IPS-NIHi11 (cell line): ENCODE measurements at regions not wholly inside any gene's neighbourhood (a gene's known extent, or its start where the extent isn't known, plus 50 kb on each side); places are given as distances from the start of the nearest gene placed in this dataset.

ENCODE experiments used
- DNase-seq: peaks from one replicate; pipeline ENCODE4 v3.0.0; 2012; ENCODE audit warnings: mixed read lengths, low spot score

DNA sequence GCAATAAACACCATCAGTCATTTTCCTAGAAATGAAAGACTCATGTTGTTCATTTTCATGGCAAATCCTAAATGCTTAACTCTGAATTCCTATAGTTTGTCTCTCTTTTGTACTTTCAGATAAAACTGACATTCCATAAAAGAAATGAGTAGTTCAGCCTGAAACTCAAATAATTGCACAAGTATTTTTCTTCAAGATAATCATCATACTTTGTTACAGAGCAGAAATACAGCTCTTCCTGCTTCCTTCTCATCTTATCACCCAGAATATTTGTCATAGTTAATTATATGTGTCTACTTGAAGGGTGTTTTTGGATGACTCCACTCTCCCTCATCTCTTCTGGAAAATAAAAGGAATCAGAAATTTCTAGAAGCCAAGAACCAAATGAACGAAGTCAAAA, 141.1 kb downstream of the HNMT start:
- no peak for DNase-seq

- DNase-seq, result no peak
Observed at GRCh38 chr2:138106606-138107005, 142.3 kb downstream of the HNMT start.

DNA sequence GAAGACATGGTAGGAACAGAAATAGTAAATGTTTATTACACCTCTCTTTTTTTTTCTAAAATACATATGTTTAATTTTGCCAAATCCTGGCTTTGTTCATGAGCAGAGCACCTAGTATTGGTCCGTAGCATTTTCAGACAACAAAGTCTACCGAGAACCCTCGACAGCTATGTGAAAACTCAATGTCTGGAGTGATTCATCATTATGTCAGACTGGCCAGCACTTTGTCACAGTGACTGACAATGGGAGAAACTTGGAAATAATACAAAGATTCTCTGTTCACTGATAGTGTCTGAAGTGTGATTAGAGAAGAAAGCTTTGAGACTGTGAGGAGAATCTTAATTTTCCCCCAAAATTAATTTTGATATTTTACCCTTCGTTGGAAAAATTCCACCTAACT, 143.0 kb downstream of the HNMT start:
- DNase-seq, result no peak

DNA sequence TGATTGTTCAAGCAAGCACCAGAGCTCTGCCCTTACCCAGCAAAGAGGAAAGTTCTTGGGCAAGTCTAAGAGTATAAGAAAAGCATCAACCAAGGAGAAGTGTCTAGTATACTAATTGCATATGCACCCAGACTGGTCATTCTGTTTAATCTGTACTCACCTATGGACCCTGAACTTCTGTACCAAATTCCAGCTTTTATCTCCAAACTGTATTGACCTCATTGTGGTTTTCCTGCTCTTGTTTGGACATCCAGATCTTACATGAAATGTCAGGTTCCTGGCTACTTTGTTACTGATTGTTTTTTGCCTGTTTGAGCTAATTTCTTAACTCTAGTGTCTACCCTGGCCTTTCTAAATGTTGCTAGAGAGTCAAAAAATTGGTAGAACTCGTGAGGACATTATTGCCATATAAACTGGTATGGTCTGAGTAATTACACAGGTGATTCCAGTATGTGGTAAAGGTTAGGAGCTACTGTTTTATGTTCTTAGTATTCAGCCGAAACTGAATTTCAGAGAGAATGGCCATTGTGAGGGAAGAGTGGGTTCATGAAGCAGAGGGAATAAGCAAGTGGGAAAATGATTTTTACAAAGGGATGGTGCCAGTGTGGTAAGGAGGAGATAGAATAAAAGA, 146.3 kb downstream of the HNMT start:
- DNase-seq, result no peak

DNA sequence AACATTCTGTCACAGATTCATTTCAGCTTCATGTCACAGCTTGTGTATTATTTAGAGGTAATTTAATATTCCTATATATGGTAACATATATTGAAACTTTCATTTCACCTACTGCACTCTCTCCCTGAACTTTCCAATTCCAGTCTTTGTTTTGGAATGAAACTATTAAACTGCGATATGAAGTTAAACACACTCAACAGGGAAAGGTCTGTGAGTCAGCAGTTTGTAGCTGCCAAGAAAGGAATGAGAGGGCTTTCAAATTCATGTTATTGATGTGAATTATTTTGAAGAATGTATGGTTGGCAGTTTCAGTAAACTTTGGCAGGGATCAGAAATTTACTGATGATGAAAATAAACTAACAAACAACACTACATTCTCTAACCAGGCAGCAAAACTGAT, 148.3 kb downstream of the HNMT start:
- no peak for DNase-seq

DNA sequence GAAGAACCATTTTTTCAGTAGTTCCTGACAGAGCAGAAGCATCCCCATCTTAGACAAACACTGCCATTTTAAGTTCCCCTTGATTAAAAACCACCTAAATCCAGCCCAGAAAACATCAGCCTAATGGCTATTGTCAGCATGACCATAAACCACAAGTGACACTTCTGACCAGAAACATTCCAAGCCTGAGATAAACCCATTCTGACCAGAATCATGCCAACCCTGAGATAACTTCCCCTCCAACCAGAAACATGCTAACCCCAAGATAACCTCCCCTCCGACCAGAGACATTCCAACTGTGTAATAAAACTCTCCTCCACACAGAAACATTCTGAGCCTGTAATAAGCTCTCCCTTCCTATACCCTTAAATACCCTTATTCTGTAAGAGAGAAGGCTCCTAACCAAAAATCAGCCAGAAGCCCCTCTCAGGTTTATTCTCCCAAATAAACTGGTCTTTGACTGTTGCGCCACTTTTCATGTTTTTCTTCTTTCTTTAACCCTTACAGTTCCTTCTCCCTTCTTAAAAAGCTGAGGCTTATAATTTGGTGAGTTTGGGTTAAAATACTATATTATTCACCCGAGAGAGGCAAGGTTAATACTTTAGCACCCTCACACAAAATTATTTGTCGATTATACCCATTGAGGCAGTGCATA, 149.7 kb downstream of the HNMT start:
- no peak for DNase-seq

GRCh38 chr2:138115666-138116065, 151.4 kb downstream of the HNMT start:
- DNase-seq, result no peak

- no peak for DNase-seq
Observed at GRCh38 chr2:138116456-138116855, 152.2 kb downstream of the HNMT start.

DNA sequence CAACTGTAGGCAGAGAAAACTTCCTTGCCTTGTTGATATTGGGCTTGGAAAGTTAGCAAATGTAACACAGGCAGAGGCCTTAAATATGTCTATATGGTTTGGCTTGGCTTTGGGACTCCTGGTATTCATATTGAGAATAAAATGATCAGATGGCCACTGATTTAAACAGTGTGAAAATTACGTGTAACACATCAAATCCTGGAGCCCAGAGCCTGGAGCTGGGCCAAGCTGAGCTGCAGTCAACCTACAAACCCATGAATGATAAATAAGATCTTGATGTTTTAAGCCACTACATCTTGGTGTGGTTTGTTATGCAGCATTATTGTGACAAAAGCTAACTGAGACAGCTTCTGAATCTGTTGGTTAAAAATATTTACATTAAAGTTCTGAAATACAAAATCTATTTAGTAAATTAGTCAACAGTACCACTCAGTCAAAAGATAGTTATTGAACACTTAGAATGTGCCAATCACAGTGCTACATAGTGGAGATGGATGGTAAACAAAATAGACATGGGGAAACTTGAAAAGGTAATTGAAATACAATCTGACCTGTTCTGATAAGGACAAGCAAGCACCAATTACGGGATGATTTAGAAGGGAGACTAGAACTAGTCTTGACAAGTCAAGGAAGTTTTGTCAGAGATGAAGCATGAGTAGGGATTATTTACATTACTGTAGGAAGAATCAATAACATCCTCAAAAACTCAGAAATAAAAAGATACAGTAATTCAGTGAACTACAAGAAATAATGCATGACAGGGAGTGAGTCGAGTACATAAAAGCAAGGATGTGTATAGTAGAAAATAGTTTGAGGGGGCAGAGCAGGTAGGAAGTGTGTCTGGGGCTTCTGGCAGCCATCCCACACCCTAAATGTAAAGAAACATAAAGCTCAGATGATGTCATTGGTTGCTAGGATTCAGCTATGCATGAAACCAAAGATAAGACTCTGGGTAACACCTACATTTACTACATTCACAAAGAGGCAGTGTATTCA, 157.7 kb downstream of the HNMT start:
- DNase-seq, result no peak

GRCh38 chr2:138122891-138123290, 158.6 kb downstream of the HNMT start:
- DNase-seq, result no peak

DNA sequence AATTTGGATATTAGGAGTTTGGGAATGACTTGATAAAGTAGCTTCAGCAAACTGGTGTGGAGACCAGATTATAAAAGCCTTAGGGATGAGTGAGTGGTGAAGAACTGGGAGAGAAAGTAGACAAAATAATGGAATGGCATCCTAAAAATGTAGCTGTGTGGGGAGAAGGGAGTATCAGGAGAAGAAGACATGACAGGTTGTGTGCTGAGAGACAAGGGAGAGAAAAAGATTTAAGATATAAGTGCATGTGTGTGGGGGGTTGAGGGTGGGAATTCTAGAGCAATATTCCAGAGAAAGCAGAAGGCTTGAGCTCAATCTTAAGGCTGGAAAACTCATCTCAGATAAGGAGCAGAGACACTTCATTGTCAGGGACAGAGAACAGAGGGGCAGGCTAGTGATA, 159.5 kb downstream of the HNMT start:
- DNase-seq, result no peak

DNA sequence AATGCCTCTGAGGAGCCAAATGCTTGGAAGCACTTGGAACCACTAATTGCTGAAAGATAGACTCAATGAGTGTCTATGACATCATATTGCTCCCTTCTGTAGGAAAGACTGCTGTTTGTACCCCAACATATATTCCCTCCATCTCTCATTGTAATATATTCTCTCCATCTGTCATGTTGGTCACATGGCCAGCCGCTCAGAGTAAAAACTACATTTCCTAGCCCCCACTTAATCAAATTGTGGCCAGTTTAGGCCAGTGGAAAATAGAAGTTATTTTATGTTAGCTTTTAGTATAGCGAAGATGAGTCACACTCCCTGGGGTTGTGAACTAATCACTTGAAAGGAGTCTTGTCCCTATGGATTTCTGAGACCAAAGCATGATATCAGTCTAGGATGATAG, 160.2 kb downstream of the HNMT start:
- DNase-seq, result no peak

DNA sequence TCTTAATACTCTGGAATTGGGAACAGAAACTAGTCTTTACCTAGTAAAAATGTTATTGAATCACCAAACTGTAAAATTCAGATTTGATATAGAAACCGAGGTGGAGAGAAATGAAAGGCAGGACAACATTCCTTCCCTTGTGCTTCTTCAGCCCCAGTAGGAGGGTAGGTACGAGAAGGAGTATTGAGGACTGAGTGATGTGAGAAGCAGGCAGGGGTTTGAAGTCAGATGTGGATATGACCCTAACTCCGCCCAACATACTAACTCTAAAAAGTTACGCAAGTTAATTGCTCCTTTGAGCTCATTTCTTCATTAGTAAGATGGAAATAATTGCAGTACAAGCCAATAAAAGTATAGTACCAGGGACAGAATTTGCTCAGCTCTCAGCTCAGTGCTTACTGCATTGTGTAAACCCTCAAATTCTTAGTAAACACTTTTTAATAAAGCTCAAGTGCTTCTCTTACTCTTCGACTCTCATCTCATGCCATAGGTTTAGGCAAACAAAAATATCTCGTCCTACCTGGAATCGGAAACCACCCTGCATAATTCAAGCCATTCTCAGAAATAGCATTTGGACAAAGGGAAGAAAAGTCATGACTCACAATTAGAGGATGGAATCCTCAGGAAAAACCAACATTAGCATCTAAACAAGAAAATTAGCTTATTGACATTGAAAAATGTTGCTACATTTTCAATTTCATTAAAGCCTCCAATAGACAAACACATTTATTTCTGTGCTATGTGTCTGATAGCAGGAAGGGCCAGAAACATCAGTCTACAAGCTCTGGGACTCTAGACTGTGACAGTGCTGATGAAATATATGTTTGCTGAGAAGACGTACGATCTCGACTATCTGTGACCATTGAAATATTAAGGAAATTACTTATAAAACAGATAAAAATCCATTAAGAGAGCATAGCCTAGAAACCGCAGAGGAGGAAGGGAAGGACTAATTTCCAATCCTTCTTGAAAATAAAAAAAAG, 161.3 kb downstream of the HNMT start:
- no peak for DNase-seq

- no peak for DNase-seq
Observed at GRCh38 chr2:138132108-138132507, 167.8 kb downstream of the HNMT start.

- no peak for DNase-seq
Observed at GRCh38 chr2:138137949-138138348, 173.7 kb downstream of the HNMT start.

DNA sequence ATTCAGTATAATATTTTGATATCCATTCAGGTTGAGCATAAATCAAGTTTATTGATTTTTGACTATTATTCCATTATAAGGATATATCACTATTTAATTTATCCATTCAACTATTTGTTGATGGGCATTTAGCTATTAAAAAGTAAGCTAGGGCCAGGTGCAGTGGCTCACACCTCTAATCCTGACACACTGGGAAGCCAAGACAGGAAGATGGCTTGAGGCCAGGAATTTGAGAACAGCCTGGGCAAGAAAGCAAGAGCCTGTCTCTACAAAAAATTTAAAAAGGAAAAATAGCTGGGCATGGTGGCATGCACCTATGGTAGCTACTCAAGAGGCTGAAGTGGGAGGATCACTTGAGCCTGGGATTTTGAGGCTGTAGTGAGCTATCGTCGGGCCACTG, 183.5 kb downstream of the HNMT start:
- DNase-seq, result no peak

DNA sequence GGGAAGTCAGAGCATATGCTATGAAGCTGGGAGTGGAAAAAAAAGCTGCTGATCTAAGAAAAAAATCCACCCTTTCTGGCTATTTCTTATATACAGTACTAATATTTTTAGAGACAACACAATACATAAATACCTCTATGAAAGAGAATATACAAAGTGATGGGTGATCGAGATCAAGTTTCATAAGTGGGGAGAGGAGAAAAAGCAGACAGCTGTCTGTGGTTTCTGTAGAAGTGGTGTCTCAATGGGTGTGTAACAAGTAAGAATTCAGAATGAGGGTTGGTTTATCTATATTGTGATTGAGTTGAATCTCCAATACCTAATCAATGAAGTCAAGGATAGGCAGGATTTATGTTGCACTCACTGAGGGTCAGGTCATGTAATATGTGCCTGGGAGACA, 191.0 kb downstream of the HNMT start:
- DNase-seq, result no peak

DNA sequence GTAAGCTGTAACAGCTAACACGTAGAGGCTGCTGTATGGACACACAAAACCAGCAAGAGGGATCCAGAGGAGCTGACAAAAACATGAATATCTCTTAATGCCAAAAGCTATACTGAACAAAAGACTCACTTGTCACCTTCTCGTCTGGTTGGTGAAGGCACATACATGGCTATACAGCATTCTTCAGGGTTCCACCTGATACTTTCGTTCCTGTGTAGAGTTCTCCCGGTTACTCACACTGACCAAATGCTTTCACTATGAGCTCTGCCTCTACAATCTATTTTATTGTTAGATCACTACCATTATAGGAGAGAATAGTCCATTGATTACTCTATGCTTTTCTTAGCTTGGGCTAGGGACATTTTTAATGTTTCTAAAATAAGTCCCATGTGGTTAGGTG, 193.1 kb downstream of the HNMT start:
- DNase-seq, result no peak

DNA sequence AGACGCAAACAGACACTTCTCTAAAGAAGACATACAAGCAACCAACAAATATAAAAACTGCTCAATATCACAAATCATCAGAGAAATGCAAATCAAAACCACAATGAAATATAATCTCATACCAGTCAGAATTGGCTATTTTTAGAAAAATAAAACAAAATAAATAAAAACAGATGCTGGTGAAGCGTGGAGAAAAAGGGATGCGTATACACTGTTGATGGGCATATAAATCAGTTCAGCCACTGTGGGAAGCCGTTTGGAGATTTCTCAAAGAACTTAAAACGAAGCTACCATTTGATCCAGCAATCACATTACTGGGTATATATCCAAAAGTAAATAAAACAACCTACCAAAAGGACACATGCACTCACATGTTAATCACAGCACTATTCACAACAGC, 206.2 kb downstream of the HNMT start:
- DNase-seq, result no peak

- DNase-seq, result no peak
Observed at GRCh38 chr2:138171244-138171643, 207.0 kb downstream of the HNMT start.

- no peak for DNase-seq
Observed at GRCh38 chr2:138175066-138175465, 210.8 kb downstream of the HNMT start.
